HK-2 (cell line): ENCODE measurements at regions not wholly inside any gene's neighbourhood (a gene's known extent, or its start where the extent isn't known, plus 50 kb on each side); places are given as distances from the start of the nearest gene placed in this dataset.

Experiments used
- DNase-seq: peaks from one replicate; pipeline ENCODE4 v3.0.0-alpha.2; 2018; ENCODE audit not compliant: unreplicated experiment

DNA sequence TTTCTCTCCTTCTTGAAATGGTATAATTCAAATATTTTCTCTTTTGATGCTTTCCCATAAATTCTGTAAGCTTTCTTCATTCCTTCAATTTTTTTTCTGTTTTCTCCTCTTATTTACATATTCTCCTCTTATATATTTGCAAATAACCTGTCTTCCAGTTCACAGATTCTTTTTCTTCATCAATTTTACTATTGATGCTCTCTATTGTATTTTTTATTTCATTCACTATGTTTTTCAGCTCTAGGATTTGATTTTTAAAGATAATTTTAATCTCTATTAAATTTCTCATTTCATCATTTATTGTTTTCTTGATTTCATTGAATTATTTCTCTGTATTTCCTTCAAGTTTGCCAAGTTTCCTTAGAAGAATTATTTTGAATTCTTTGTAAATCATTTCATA lies 54.0 kb upstream of the PRPS1L1 start:
- DNase-seq, result no peak

DNA sequence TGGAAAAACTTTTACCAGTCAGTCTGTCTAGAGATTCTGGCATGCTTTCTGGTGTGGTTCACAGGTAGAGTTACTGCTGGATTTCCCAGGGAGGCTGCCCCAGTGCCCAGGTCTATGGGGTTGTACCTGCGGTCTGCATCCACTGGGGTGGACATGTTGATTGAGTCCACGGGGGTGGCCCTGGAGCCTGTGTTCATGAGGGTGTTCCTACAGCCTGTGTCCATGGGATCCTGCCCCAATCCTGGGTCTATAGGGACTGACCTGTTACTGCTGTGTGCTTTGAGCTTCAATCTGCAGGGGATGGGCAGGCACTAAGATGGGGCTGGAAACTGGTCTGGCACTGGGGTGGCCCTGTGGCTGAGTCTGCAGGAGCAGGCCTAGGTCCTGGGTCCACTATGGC lies 54.5 kb upstream of the PRPS1L1 start:
- no peak for DNase-seq

- DNase-seq, result peak; percentile 16
Measured at GRCh38 chr7:18086165-18087025, 58.7 kb upstream of the PRPS1L1 start.

DNA sequence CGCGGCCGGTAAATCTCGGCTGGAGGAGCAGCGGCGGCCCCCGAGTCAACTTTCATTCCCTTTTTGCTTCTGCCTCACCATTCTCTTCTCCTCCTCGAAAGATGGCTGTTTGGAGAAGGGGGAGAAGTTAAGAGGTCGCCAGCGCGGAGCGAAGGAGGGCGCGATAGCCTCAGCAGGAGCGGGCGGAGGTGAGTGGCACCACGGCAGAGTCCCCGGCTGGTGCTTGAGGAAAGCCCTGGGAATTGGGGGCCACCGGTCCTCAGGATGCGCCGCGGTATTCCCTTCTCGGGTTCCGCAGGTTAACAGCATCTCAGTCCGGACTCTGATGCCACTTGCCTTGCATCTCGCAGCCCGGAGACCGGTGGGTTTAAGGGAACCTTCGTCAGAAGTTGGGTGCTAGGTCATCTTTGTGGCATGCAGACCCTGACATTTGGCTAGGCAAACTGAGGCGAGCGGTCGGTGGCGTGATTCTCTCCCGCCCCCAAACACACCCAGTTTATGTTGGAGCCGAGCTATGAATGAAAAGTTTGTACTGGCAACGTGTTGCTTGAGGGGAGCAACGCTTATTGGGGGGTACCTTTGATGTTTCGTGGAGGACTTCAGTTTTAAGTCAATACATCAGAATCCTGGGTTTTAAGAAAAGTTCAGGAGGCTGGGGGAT lies 59.5 kb upstream of the PRPS1L1 start:
- DNase-seq, result no peak

- DNase-seq, result no peak
Measured at GRCh38 chr7:18087687-18088078, 60.0 kb upstream of the PRPS1L1 start.

- DNase-seq, result no peak
Measured at GRCh38 chr7:18096087-18096486, 68.4 kb upstream of the PRPS1L1 start.

GRCh38 chr7:18102576-18102975 lies 74.9 kb upstream of the PRPS1L1 start:
- DNase-seq, result no peak

DNA sequence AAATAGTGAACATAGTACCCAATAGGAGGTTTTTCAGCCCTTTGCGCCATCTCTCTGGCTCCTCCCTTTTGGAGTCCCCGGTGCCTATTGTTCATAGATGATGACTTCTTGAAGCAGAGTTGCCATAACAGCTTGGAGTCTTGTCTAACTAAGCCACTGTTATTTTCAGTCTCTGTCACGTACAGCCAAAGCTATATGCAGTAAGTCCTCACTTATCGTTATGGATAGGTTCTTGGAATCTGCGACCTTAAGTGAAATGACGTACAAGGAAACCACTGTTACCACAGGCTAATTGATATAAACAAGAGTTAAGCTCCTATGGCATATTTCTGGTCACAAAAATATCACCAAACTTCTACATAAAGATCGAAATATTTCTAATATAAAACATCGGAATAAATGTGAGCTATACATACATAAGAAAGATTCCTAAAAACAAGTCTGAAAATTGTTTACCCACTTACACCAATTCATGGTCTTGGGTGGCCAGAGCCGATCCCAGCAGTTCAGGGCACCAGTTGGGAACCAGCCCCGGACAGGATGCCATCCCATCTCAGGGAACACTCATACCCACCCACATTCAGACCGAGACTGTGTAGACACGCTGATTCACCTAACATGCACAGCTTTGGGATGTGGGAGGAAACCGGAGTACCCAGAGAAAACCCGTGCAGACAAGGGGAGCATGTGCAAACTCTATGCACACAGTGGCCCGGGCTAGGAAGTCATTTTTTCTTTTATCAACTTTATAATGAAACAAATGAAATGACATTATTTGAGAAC lies 76.0 kb upstream of the PRPS1L1 start:
- no peak for DNase-seq

DNA sequence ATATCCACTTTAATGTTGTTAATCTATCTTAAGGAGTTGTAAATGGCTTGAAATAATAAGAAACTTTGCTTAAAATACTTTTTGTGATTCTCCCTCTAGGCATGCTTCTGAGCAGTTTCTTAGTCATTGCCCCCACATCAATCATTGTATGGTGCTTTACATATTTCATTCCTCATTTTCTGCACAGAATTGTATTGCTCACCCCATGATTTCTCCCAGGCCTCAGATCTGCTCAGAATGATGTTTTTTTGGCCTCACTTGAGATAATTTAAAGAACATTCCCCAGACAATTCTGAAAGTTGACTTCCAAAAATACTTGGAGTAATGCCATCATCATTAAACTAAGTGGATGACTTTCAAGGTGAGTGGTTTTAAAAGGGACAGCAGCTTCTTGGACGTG lies 82.1 kb upstream of the PRPS1L1 start:
- no peak for DNase-seq

DNA sequence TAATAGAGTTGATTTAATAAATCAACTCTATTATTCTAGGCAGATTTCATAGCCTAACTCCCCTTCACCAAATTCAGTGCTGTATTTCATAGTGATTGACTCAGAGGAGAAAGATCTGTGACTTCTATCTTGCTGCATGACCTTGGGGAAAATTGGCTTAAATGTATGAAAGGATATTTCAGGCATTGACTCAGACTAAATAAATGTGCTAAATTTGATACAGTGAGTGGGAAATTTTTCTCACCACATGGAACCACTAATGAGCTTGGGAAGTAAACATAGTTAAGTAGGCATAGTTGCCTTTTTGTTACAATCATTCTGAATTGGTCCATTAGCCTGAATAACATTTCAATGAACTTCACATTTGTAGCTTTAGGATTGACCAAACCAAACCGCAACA lies 89.0 kb upstream of the PRPS1L1 start:
- DNase-seq, result no peak

DNA sequence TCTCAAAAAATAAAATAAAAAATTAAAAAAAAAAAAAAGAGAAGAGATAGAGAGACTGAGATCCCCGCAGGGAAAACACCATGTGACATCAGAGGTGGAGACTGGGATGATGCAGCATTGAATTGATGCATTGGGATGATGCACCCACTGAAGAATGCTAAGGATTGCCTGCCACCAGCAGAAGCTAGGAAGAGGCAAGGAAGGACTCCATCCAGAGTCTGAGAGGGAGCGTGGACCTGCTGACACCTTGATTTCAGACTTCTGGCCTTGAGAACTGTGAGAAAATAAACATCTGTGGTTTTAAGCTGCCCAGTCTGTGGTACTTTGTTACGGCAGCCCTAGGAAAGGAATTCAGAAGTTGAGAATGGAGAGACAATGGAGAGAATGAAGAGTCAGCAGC lies 89.8 kb upstream of the PRPS1L1 start:
- no peak for DNase-seq

DNA sequence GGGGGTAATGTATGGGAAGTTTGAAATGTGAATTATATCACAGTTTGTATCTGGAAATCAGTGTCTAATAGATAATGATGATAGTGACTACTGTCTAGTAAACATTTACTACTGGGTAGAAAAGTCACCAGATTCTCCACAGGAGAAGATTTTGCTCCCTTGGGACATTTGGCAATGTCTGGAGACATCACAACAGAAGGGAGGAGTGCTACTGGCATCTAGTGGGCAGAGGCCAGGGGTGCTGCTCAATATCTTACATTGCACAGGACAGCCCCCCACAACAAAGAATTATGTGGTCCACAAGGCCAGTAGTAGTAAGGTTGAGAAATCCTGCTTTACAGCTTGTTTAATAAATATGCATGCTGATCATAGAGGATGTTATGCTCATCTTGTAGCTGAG lies 92.3 kb upstream of the PRPS1L1 start:
- peak; percentile 2 for DNase-seq

DNA sequence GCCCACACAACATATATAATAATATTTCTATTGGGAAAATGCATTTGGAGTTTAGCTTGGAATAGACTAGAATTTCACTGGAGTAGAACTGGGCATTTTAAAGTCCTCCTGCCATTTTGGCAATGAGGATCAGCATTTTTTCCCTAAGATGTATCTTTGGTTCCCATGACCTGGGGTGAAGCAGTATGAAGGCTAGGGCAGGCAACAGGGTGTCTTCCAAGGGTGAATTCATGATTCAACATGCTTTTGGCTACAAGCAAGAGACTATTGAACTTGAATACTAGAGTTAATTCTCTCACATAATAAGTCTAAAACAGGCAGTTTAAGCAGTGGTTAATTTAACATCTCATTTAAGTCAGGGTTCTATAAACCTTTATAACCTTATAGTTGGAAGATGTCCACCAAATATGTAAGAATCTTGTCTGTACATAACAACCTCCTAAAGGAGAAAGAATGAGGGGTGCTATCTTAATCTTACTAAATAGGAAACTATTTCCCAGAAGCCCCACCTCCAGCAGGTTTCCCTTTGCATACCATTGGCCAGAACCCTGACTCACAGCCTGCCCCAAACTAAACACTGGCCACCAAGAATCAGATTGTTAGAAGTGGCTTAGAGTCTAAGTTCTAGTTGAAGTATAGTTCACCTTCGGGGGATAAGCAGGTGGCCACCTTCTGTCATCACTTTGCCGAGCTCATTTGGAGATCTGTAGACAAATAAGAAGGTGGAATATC lies 96.0 kb upstream of the PRPS1L1 start:
- DNase-seq, result no peak

GRCh38 chr7:18125476-18125875 lies 97.8 kb upstream of the PRPS1L1 start:
- DNase-seq, result no peak

DNA sequence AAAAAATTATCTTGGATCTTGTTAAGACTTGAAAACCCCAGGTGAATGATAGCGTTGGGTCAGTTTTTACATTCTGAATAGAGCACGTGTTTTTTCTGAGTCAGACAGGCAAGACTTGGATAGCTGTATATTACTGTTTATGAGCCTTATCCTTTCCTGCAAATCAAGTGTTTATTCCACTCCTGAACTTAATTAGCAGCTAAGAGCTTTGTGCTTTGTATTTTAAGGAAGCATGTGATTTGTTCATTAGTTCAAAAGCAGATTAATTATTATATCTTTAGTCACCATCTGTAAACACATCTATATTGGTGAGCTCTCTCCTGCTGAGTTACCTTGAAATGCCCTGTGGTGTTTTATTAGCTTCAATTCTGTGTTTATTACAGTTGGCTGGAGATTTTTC lies 98.6 kb upstream of the PRPS1L1 start:
- DNase-seq, result no peak

DNA sequence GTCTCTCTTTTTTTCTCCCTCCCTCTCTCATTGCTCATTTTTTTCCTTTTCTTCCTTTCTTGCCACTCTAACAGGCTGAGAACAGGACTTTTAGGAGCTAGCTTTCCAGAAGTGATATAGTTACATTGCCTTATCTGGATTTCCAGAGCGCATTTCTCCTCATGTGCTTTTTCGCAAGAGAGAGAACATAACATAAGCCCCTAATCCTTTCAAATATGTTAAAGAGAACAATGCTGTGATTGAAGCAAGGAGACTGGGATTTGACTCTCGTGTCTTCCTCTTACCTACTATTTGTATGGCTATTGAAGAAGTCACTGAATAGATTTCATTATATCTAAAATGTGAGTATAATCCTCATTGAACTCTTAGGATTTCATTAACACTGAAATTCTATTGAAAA lies 101.2 kb upstream of the PRPS1L1 start:
- no peak for DNase-seq

DNA sequence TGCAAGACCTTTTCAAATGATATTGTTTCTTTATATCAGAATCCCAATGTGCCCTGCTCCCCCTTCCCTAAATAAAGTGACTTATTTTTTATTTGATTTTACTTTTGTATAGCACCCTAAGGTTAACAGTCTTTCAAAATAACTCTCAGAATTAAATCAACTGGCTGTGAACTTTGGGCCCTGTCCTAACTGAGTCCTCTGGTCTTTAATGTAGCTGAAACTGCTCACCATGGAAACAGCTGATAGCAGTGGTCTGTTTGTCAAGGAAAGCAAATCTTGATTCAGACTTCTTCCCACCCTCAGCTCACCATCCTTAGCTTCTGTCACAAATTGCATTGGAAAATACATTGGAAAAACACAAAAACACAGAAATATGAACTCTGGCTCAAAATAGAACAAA lies 105.2 kb upstream of the PRPS1L1 start:
- DNase-seq, result no peak

GRCh38 chr7:18133921-18134320 lies 106.3 kb upstream of the PRPS1L1 start:
- DNase-seq, result no peak

DNA sequence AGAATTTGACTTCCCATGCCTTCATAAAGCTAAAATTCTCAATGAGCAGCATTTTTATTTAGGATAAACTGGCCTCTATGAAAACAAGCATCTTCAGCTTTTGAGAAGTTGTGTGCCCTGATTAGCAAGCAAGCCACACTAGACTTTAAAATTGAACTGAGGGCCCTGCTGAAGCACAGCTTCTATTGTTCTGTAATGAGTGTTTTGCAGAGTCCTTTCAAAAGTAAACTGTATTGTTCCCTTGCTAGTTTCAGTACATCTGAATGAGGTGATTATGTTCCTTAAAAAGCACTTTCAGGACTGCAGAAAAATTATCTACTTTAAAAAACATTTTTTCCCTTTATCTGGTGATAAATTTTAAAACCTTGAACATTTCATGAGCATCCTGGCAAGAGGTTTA lies 113.3 kb upstream of the PRPS1L1 start:
- no peak for DNase-seq

- DNase-seq, result no peak
Measured at GRCh38 chr7:18144166-18144565, 116.5 kb upstream of the PRPS1L1 start.

DNA sequence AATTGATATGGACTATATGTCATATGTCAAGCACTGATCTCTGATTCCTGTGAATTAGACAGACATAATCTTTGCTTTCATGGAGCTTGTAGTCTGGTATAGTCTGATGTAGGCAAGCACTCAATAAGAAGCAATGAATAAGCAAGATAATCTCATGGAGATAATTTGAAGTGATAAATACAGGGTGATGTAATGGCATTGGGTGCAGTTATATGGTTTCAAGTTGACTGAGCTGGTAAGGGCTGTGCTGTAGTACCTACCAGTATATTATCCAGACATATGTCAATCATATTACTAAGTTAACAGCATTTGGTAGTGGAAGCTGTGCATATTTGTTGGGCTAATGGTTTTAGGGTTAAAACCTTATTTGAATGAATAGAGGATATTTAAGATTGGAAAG lies 117.5 kb upstream of the PRPS1L1 start:
- no peak for DNase-seq

DNA sequence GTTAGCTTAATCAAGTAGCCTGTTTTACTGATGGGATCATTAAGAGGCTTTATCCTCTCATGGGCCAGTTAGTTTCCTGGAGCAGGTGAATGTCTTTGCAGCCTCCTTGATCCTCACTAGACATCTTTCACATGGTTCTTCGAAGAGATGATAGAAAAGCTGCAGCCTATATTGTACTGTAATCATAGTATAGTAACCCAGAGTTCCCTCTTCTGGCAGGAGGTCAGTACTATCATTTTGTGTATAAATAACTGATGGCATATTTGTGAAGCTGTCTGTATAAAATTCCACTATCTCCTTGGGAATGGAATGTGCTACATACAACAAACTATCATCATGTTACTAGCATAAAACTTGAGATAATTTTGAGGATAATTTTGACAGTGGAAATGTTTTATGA lies 123.8 kb upstream of the PRPS1L1 start:
- DNase-seq, result no peak
